CD4-positive, alpha-beta T cell treated with Interleukin-4 for 4 hours (primary cell): ENCODE measurements at regions not wholly inside any gene's neighbourhood (a gene's known extent, or its start where the extent isn't known, plus 50 kb on each side); places are given as distances from the start of the nearest gene placed in this dataset.

Experiments used
- DNase-seq: peaks from one replicate; pipeline ENCODE4 v3.0.0-alpha.2; 2020

DNA sequence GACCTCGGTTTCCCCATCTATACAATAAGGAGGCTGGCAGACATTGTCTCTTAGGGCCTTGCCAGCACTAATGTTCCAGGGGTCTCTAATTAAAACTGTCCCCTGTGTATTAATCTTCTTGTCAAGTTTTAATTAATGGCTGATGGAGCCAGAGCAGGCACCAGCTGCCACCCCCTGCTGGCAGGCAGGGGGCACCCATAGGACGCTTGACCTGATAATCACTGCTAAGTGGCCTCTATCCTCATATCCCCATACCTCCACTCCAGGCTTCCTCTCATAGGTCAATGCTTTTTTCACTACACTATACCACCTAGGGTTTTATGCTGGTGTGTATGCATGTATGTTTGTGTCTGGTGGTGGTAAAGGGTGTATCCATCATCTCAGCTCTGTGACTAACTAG, 89.4 kb downstream of the EFNB1 start:
- DNase-seq = no peak

DNA sequence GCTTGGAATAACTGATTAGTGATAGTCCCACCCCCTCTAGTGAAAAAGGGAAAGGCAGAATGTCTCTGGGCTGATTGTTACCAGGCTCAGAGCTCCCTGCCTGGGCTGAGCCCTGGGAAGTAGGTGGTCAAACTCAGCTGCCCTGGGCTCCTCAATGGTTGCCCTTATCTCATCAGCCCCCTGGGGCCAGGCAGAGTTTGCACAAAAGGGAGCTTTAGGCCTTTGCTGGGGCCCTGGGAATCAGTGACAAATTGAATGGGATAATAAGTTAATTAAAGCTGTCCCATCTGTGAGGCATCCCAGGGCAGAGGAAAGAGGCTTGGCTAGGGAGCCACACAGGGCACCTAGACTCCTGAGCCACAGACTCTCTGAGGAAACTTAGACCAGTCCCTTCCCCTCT, 89.0 kb downstream of the EFNB1 start:
- DNase-seq = no peak

DNA sequence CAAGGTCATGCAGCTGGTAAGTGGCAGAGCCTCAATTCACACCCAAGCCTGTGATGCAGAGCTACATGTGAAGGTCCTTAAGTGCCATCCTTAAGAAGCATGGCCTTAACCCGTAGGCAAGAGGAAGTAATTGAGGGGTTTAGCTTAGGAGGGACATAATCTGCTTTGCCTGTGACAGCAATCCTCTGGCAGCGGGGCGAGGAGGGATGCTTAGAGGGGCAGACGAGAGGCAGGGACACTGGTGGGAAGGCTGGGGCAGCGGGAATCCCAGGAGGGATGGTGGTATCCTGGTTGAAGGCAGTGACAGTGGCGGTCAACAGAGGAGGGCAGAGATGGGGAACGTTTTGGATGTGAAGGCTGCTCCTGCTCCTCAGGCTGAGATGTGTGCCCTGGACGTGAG, 88.1 kb downstream of the EFNB1 start:
- DNase-seq = no peak

- DNase-seq = no peak
Observed at GRCh38 chrX:68915778-68916177, 87.0 kb downstream of the EFNB1 start.

- no peak for DNase-seq
Observed at GRCh38 chrX:68914479-68914946, 85.7 kb downstream of the EFNB1 start.

- no peak for DNase-seq
Observed at GRCh38 chrX:68913249-68913547, 84.4 kb downstream of the EFNB1 start.

DNA sequence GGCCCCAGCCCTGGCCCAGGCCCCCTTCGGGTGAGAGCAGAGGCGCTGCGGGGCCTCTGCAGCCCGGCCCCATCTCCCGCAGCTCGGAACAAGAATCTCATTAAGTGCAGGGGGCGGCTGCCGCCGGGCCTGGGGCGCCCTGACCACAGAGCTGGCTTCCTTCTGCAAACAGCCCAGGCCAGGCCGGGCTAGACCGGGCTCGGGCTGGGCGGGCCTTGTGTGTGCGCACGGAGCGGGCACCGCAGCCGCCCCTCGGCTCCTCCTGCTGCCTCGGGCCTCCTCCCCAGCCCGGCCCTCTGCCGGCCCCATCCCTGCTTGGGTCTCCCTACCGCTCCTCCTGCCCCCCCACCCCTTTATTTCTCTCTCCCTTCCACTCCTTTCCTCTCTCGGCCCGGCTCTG, 83.3 kb downstream of the EFNB1 start:
- DNase-seq = no peak

- DNase-seq = no peak
Observed at GRCh38 chrX:68910731-68911428, 82.1 kb downstream of the EFNB1 start.

GRCh38 chrX:68909945-68910344, 81.1 kb downstream of the EFNB1 start:
- no peak for DNase-seq

DNA sequence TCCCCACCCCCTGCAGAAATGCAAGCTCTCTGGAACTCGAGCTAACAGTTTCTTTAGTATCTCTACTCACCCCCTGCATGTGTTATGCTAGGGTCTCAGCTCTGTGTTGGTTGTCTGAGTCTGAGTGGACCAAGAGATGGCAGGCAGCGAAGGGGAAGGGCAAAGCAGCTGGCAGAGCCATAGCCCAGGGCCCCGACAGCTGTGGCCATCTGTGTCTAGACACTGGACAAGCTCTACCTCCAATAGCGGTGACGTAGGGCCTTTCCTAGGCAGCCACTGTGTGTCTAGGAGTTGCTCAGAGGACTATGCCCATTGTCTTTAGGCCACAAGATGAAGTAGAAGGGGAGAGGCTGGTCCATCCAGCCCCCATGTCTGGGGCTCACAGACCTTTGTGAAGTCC, 79.2 kb downstream of the EFNB1 start:
- no peak for DNase-seq

DNA sequence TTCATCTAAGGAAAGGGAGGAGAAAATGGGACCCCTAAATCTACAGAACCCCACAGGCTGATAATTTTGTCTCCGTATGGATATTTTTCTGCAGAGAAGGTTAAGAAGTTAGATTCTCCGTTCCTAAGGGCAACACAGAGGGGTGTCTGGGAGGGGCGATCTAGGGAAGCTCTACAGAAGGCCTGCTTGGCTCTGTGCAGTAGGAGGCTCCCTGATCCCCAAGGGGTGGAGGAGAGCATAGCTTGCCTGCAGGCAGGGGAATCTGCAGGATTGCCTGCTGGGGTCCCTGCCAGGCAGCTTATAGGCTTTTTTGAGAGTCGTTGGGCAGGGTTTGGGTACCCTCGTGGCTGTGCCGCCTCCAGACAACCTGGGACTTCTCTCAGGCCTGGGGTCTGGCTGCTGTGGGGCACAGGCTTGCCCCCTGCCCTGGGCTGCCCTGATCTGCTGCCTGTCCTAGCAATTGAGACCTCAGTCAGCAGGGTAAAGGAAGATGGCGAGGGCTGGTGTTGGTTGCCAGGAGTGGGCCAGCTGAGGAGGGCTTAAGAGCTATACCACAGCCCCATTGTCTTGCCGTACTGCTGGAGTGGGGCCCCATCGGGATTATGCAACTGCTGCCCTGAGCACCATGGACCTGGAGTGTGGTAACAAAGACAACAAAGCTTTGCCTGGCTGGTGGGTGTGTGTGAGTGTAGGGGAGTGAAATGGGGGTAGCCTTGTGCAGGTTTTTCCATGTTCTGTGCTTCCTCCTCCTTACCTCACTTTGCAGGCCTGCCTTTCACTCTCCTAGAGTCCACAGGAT, 74.1 kb downstream of the EFNB1 start:
- DNase-seq = no peak

DNA sequence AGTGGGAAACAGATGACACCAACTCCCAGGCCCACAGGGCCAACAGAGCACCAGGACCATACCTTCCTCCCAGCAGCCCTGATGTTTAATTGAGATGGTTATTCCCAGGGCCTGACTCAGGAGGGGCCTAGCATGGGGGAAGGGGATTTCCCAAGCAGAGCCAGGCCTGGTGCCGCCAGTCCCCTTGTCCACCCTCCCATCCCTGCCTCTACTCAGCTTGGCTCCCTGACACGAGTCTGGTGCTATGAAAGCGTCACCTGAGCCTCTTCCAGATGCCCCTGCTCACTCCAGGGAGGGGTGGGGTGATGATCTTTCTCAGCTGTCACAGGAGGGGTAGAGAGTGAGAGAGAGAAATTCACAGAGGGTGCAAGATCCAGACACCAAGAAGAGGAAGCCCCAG, 72.7 kb downstream of the EFNB1 start:
- no peak for DNase-seq

DNA sequence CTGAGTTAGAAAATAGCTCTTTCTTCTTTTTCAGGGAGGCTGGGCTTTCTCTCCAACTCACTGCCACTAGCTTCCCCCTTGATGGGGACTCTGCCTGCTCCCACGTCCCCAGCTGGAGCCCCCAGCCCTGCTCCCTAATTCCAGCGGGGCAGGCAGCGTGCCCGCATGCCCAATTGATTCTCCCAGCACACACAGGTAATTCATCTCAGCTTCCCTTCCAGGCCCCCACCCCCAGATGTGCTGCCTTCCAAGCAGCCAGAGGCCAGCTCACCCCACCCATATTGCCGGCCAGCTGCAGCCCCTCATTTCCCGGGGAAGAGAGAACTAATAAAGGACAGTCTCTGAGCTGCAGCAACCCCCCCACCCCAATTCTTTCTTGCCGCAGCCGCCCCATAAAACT, 69.8 kb downstream of the EFNB1 start:
- DNase-seq = no peak

- no peak for DNase-seq
Observed at GRCh38 chrX:68897118-68897945, 68.5 kb downstream of the EFNB1 start.

DNA sequence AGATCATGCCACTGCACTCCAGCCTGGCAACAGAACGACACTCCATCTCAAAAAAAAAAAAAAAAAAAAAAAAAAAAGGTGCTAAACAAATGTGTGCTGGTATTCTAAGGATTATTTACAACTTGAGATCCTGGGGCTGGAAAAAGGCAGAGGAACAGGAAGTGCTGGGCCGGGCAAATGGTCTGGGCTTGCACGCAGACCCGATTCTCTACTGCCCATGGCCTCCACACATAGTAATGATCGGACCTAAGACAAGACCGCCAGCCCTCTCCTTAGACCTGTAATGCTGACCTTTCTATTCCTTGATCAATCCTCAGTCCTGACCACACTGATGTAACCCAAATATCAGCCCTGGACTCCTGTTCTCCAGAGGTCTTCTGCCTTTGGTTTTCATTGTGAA, 67.8 kb downstream of the EFNB1 start:
- no peak for DNase-seq

DNA sequence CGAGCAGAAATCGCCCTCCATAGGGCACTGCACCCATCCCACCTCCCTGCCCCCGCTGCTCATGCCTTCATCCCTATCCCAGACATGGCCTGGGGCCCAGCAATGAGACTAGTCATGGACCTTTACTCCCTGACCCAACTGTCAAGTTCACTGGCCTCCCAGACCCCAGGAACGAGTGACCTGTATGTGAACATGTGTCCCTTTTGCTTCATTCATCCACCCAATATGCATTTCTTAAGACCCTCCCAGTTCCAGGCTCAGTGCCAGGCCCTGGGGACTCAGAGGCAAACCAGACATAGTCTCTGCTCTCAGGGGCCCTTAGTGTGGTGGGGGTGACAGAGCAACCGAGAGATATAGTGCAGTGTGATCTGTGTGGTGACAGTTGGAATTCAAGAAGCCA, 67.0 kb downstream of the EFNB1 start:
- DNase-seq = no peak

GRCh38 chrX:68895341-68895755, 66.5 kb downstream of the EFNB1 start:
- DNase-seq = no peak

DNA sequence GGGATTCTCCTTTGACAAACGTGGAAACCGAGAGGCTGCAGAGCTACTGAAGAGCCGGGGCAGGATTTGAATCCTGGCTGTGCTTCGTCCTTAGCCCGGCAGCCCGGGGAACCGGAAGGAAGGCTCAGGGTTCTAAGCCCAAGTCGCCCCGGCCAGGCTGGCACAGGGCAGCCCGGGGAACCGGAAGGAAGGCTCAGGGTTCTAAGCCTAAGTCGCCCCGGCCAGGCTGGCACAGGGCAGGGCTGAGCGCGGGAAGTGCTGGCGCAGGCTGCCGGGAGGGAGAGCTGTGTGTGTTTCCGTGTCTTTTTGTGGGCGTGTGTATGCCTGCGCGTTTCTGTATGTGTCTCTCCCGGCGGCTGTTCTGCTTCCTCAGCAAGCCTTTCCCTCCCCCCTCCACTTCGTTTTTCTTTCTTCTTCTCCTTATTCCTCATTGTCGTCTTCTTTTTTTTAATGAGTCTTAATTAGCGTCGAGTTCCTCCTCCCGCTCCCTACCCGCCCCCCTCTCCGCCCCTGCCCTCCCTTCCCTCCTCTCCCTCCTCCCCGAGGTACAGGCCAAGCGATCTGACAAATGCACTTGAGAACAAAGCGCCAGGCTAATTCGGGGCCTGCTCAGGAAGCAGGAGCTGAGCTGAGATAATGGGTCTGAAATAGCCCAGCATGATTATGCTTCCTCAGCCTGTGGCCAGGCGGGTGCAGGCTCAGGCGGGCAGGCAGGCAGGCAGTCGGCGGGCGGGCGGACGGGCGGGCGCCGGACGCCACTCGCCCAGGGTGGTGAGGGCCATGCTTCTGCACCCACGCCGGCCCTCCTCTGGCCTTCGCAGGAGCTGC, 65.9 kb downstream of the EFNB1 start:
- DNase-seq = no peak

DNA sequence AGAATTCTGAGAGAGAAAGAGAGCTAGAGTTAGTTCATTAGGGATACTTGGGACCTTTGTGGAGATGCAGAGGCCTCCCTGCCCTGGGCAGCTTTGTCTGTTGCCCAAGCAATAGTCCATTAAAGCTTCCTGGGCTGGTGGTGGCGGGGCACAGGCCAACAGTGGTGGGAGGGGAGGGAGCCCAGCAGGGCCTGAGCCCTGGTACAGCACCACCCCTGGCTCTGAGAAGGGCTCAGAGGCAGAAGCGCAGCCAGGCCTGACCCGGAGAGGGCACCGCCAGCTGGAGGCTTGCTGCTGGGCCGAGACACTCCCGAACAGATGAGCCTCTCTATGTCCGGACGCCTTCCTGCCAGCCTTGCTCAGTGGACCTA, 65.3 kb downstream of the EFNB1 start:
- no peak for DNase-seq

- no peak for DNase-seq
Observed at GRCh38 chrX:68892651-68893050, 63.8 kb downstream of the EFNB1 start.

DNA sequence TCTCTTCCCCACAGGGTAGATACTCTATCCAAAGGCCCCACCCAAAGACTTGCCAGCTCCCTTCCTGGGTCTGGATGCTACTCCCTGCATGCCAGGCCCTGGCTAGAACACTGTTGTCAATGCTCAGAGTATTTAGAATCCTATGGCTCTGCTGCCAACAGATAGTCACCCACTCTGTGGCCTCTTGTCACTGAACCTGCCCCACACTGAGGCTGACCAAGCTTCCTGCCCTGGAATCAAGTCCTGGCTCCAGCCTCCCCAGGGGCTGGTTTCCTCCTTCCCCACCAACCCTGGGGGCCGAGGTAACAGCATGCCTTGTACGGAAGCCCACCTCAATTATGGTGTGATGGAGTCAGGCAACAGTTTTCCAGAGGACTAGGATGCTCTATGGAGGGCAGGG, 63.3 kb downstream of the EFNB1 start:
- DNase-seq = no peak
